Neural cell (in vitro differentiated cells): ENCODE measurements at regions not wholly inside any gene's neighbourhood (a gene's known extent, or its start where the extent isn't known, plus 50 kb on each side); places are given as distances from the start of the nearest gene placed in this dataset.

ENCODE experiments used
- H2AFZ ChIP-seq: fragments of 200-600, 300-800 bp; sonication (generic), shearing (Covaris generic); 2 replicates; pipeline ENCODE4 v1.6.0; 2014; ENCODE audit warnings: low read depth, mild to moderate bottlenecking, antibody characterized with exemption, low read length, moderate library complexity
- H3F3A ChIP-seq: fragments of 200-600 bp; shearing (Covaris generic); 2 replicates; pipeline ENCODE4 v1.6.1; 2016; ENCODE audit warnings: mild to moderate bottlenecking, moderate library complexity, mixed read lengths, antibody characterized with exemption, low read length; ENCODE audit not compliant: insufficient read depth, poor library complexity, severe bottlenecking
- H3K27ac ChIP-seq: fragments of 200-600, 300-800 bp; sonication (generic), shearing (Covaris generic); 2 replicates; pipeline ENCODE4 v1.5.1; 2014; ENCODE audit warnings: mild to moderate bottlenecking, low read length, moderate library complexity
- H3K27me3 ChIP-seq: fragments of 300-800, 200-600 bp; sonication (generic), shearing (Covaris generic); 2 replicates; pipeline ENCODE4 v1.6.0; 2014; ENCODE audit warnings: mild to moderate bottlenecking, low read depth, low read length, moderate library complexity; ENCODE audit not compliant: insufficient read depth
- H3K36me3 ChIP-seq: fragments of 300-800, 200-600 bp; sonication (generic), shearing (Covaris generic); 2 replicates; pipeline ENCODE4 v1.5.1; 2014; ENCODE audit warnings: mild to moderate bottlenecking, antibody characterized with exemption, low read length, moderate library complexity; ENCODE audit not compliant: insufficient read depth
- H3K4me2 ChIP-seq: fragments of 300-800, 200-600 bp; sonication (generic), shearing (Covaris generic); 2 replicates; pipeline ENCODE4 v1.6.0; 2014; ENCODE audit warnings: mild to moderate bottlenecking, low read length
- H3K4me3 ChIP-seq: fragments of 300-800, 200-600 bp; sonication (generic), shearing (Covaris generic); 2 replicates; pipeline ENCODE4 v1.5.1; 2014; ENCODE audit warnings: mild to moderate bottlenecking, low read length, moderate library complexity
- H3K79me2 ChIP-seq: fragments of 200-600 bp; shearing (Covaris generic); replicated peaks from 2 replicates; pipeline ENCODE4 v1.6.0; 2014; ENCODE audit warnings: mild to moderate bottlenecking, low read length, moderate library complexity; ENCODE audit not compliant: insufficient read depth
- H3K9ac ChIP-seq: fragments of 300-800, 200-600 bp; sonication (generic), shearing (Covaris generic); 2 replicates; pipeline ENCODE4 v1.6.1; 2016; ENCODE audit warnings: mild to moderate bottlenecking, low read length, mixed read lengths
- H3K9me2 ChIP-seq: fragments of 200-600 bp; shearing (Covaris generic); 2 replicates; pipeline ENCODE4 v1.6.1; 2016; ENCODE audit warnings: mild to moderate bottlenecking, low read length, mixed read lengths; ENCODE audit not compliant: insufficient read depth
- H3K9me3 ChIP-seq: fragments of 200-600, 300-800 bp; sonication (generic), shearing (Covaris generic); 2 replicates; pipeline ENCODE4 v1.6.1; 2016; ENCODE audit warnings: mild to moderate bottlenecking, mixed run types, low read length, moderate library complexity, mixed read lengths
- H4K20me1 ChIP-seq: fragments of 200-600 bp; shearing (Covaris generic); 2 replicates; pipeline ENCODE4 v1.6.1; 2016; ENCODE audit warnings: mild to moderate bottlenecking, mixed run types; ENCODE audit not compliant: insufficient read depth
- CTCF ChIP-seq: fragments of 450-650 bp; IDR thresholded peaks from 2 replicates; pipeline ENCODE4 v1.5.1; 2014; ENCODE audit warnings: antibody characterized with exemption, mild to moderate bottlenecking, moderate library complexity; ENCODE audit not compliant: poor library complexity, severe bottlenecking
- EP300 ChIP-seq: fragments of 450-650 bp; conservative IDR thresholded peaks from 2 replicates; pipeline ENCODE4 v1.6.1; 2014; ENCODE audit warnings: antibody characterized with exemption, mild to moderate bottlenecking, moderate library complexity; ENCODE audit not compliant: poor library complexity, severe bottlenecking
- EZH2 ChIP-seq: fragments of 200-600, 300-800 bp; shearing (Covaris generic), sonication (generic); IDR thresholded peaks from 2 replicates; pipeline ENCODE4 v1.6.1; 2014; ENCODE audit warnings: antibody characterized with exemption, low read length, borderline replicate concordance, mild to moderate bottlenecking; ENCODE audit not compliant: insufficient read depth, poor library complexity, severe bottlenecking
- MXI1 ChIP-seq: fragments of 450-650 bp; conservative IDR thresholded peaks from 2 replicates; pipeline ENCODE4 v1.6.1; 2014; ENCODE audit warnings: antibody characterized with exemption, mild to moderate bottlenecking; ENCODE audit not compliant: poor library complexity, severe bottlenecking
- POLR2AphosphoS5 ChIP-seq: IDR thresholded peaks from 2 replicates; pipeline ENCODE4 v1.6.1; 2012
- RAD21 ChIP-seq: fragments of 450-650 bp; conservative IDR thresholded peaks from 2 replicates; pipeline ENCODE4 v1.6.1; 2014; ENCODE audit warnings: antibody characterized with exemption, mild to moderate bottlenecking, moderate library complexity
- REST ChIP-seq: IDR thresholded peaks from 2 replicates; pipeline ENCODE4 v1.6.1; 2012; ENCODE audit warnings: borderline replicate concordance
- SMC3 ChIP-seq: fragments of 450-650 bp; conservative IDR thresholded peaks from 2 replicates; pipeline ENCODE4 v1.6.1; 2014; ENCODE audit warnings: antibody characterized with exemption, mild to moderate bottlenecking, moderate library complexity; ENCODE audit not compliant: poor library complexity
- TAF1 ChIP-seq: IDR thresholded peaks from 2 replicates; pipeline ENCODE4 v1.6.1; 2012; ENCODE audit warnings: low read depth

GRCh38 chr10:130495891-130496636 is 359.9 kb downstream of the GLRX3 start:
- Histone ChIP-seq H3K9ac (no peak overlapping the region), H3K27me3 (no peaks in the 10 kb centered on the region), H3K4me2 (no peak overlapping the region), H3K4me3 (no peak overlapping the region), H2AFZ (no peak overlapping the region), H4K20me1 (no peaks in the 10 kb centered on the region), H3K9me2 (no peaks in the 10 kb centered on the region), H3F3A (no peaks in the 10 kb centered on the region), H3K36me3 (no peaks in the 10 kb centered on the region), H3K79me2 (no peaks in the 10 kb centered on the region), H3K27ac (no peak overlapping the region), H3K9me3 (no peaks in the 10 kb centered on the region)
- no peak for TF ChIP-seq MXI1
- no peak for TF ChIP-seq CTCF
- TF ChIP-seq EP300, result no peak
- TF ChIP-seq RAD21, result no peak
- no peak for TF ChIP-seq POLR2AphosphoS5
- no peak for TF ChIP-seq SMC3
- no peak for TF ChIP-seq TAF1
- TF ChIP-seq REST, result no peak
- no peak for TF ChIP-seq EZH2

GRCh38 chr10:130497056-130498010 is 361.1 kb downstream of the GLRX3 start:
- no peak overlapping the region for H3K9ac ChIP-seq
- no peak overlapping the region for H3K4me3 ChIP-seq
- no peak for TF ChIP-seq POLR2AphosphoS5
- no peak for TF ChIP-seq EP300
- no peak for TF ChIP-seq MXI1
- no peak for TF ChIP-seq RAD21
- TF ChIP-seq REST, result no peak
- no peaks in the 10 kb centered on the region for H3K79me2 ChIP-seq
- no peaks in the 10 kb centered on the region for H3K27me3 ChIP-seq
- H2AFZ ChIP-seq, result no peak overlapping the region
- H3K27ac ChIP-seq, result no peak overlapping the region
- no peaks in the 10 kb centered on the region for H3K9me3 ChIP-seq
- no peaks in the 10 kb centered on the region for H3K9me2 ChIP-seq
- H3K4me2 ChIP-seq, result no peak overlapping the region
- H4K20me1 ChIP-seq, result no peaks in the 10 kb centered on the region
- H3F3A ChIP-seq, result no peaks in the 10 kb centered on the region
- H3K36me3 ChIP-seq, result no peaks in the 10 kb centered on the region
